Breast epithelium (tissue), 4 donors: ENCODE measurements at regions not wholly inside any gene's neighbourhood (a gene's known extent, or its start where the extent isn't known, plus 50 kb on each side); places are given as distances from the start of the nearest gene placed in this dataset.

Experiments
- DNase-seq, 2 donors: peaks; one replicate each; pipeline ENCODE4 v3.0.0-alpha.2; 2019; ENCODE audit warnings: low spot score in 2 of 2
- H3K27ac ChIP-seq, 2 donors: fragments of 200-600 bp; sonication (generic) in 1 of 2; one replicate each; pipeline ENCODE4 v1.5.1; 2016 to 2019; ENCODE audit warnings: mild to moderate bottlenecking in 1 of 2
- H3K27me3 ChIP-seq, 2 donors: fragments of 200-600 bp; sonication (generic) in 1 of 2; one replicate each; pipeline versions ENCODE4 v1.5.1 to v1.6.0; 2017 to 2019; ENCODE audit warnings: control low read depth in 1 of 2, mild to moderate bottlenecking in 1 of 2
- H3K36me3 ChIP-seq: fragments of 200-600 bp; one replicate; pipeline ENCODE4 v1.5.1; 2019
- H3K4me1 ChIP-seq, 2 donors: fragments of 200-600 bp; sonication (generic); one replicate each; pipeline ENCODE4 v1.5.1; 2016 to 2019; ENCODE audit warnings: control low read depth in 1 of 2
- H3K4me3 ChIP-seq, 3 donors: fragments of 200-600 bp; sonication (generic); 1 replicate in 2 of 3; 2 replicates in 1 of 3; pipeline ENCODE4 v1.5.1; 2016 to 2019; ENCODE audit warnings: mild to moderate bottlenecking in 3 of 3, moderate library complexity in 2 of 3
- H3K9me3 ChIP-seq, 2 donors: fragments of 200-600 bp; sonication (generic) in 1 of 2; one replicate each; pipeline ENCODE4 v1.5.1; 2016 to 2019; ENCODE audit warnings: control low read depth in 1 of 2
- POLR2A ChIP-seq: fragments of 450-650 bp; IDR thresholded peaks from one replicate; pipeline ENCODE4 v1.6.1; 2016; ENCODE audit warnings: antibody characterized with exemption, mild to moderate bottlenecking, moderate library complexity
- POLR2AphosphoS5 ChIP-seq, 3 donors: sonication (generic); formaldehyde crosslinking; IDR thresholded peaks; one replicate each; pipeline ENCODE4 v1.6.1; 2017; ENCODE audit warnings: antibody characterized with exemption in 3 of 3
- intact Hi-C: fragments of 100-400 bp; cut with DNase I; formaldehyde crosslinking; loops from one replicate; pipeline ENCODE4 v1.15.1; 2023; ENCODE audit warnings: low total_unique reads
- TF ChIP-seq, protein P1 (sequence below), 3 donors: fragments of 450-650 bp; IDR thresholded peaks; one replicate each; pipeline ENCODE4 v1.5.1; 2016 to 2017; ENCODE audit warnings: antibody characterized with exemption in 3 of 3, mild to moderate bottlenecking in 3 of 3, moderate library complexity in 3 of 3

DNA sequence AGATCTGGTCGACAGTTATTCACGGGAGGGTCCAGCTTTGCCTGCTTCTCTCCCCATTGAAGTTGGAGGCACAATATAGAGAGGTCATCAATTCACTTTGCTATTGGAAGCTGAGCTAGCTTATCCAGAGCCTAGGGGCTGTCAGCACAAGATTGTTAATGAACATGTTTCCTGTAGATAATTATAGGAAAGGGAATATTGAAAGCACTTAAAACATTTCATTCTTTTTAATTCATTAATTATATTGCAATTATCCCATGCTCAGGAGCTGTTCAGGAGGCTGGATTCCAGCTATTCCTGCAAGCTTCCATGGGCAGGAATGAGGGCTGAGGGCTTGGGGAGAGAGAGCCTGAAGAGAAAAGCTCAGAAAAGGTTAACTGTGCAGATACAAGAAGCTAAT is 153.1 kb upstream of the BRINP1 start:
- intact Hi-C loops = no loop called here
- H3K36me3 ChIP-seq = no peaks in the 10 kb centered on the region

DNA sequence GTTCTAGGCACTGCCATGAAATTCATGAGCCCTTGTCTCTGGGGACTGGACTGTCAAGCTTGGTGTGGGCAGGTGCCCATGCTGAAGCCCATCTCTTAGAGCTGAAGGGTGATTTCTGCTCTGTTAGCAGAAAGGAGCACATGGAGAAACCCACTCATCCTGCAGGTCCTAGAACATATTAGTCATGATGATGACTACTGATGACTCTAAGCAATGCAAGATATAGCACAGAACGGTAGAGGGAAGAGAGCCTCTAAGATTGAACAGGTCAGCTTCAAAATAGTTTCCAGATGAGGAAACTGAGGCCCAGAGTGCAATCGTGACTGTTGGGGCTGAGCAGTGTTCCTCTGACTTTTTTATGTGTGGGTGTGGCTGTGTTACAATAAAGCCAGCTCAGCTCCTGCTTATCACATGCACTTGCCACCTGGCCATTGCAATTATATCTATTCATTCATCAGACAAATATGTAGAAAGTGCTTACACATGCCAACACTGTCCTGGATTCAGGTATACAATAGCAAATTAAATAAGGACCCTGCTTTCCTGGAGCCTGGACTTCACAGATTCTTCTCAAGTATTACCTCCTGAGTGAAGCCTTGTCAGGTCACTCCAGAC is 140.2 kb upstream of the BRINP1 start:
- no peak for TF ChIP-seq POLR2AphosphoS5 (IDR thresholded peaks at IDR 0.05)
- no peak for TF ChIP-seq POLR2A
- TF ChIP-seq, protein P1, sequence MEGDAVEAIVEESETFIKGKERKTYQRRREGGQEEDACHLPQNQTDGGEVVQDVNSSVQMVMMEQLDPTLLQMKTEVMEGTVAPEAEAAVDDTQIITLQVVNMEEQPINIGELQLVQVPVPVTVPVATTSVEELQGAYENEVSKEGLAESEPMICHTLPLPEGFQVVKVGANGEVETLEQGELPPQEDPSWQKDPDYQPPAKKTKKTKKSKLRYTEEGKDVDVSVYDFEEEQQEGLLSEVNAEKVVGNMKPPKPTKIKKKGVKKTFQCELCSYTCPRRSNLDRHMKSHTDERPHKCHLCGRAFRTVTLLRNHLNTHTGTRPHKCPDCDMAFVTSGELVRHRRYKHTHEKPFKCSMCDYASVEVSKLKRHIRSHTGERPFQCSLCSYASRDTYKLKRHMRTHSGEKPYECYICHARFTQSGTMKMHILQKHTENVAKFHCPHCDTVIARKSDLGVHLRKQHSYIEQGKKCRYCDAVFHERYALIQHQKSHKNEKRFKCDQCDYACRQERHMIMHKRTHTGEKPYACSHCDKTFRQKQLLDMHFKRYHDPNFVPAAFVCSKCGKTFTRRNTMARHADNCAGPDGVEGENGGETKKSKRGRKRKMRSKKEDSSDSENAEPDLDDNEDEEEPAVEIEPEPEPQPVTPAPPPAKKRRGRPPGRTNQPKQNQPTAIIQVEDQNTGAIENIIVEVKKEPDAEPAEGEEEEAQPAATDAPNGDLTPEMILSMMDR (IDR thresholded peaks at IDR 0.05) = no peak
- no peak overlapping the region for H3K27ac ChIP-seq
- H3K4me3 ChIP-seq = no peak overlapping the region
- intact Hi-C loops = no loop called here
- no peaks in the 10 kb centered on the region for H3K36me3 ChIP-seq
- H3K9me3 ChIP-seq = no peaks in the 10 kb centered on the region
- no peaks in the 10 kb centered on the region for H3K4me1 ChIP-seq
- DNase-seq = no peak
- no peaks in the 10 kb centered on the region for H3K27me3 ChIP-seq

More for the DNA sequence above, 153.1 kb upstream of the BRINP1 start:
- H3K27ac ChIP-seq = no peak overlapping the region
- TF ChIP-seq POLR2AphosphoS5 (IDR thresholded peaks at IDR 0.05) (no peak), POLR2A (no peak)
- TF ChIP-seq, protein P1 (IDR thresholded peaks at IDR 0.05) = no peak
- no peaks in the 10 kb centered on the region for H3K9me3 ChIP-seq
- DNase-seq = no peak
- no peak overlapping the region for H3K4me3 ChIP-seq
- no peaks in the 10 kb centered on the region for H3K27me3 ChIP-seq
- no peaks in the 10 kb centered on the region for H3K4me1 ChIP-seq

DNA sequence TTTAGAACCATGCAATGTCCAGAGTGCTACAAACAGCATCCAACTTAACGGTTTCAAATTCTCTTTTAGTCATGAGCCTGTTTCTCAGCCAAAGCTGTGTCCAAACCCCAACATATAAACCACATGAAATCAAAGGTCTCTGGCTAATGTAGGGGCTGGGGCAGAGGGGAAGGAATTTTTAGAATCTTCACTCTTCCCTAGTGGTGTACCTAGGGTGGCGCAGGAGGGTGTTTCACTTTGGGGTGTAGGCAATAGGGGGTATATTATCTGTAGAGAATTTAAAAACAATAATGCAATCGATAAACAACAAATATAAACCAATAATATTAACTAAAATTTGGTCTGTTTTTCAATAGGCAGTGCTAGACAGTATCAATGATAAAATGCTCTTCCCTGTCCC is 132.1 kb upstream of the BRINP1 start:
- Histone ChIP-seq H3K36me3 (no peaks in the 10 kb centered on the region), H3K27me3 (no peaks in the 10 kb centered on the region), H3K4me3 (no peak overlapping the region), H3K9me3 (no peaks in the 10 kb centered on the region), H3K4me1 (no peaks in the 10 kb centered on the region), H3K27ac (no peak overlapping the region)
- TF ChIP-seq POLR2A (no peak), POLR2AphosphoS5 (IDR thresholded peaks at IDR 0.05) (no peak)
- TF ChIP-seq, protein P1 (IDR thresholded peaks at IDR 0.05) = no peak
- DNase-seq = no peak
- intact Hi-C loops = no loop called here

DNA sequence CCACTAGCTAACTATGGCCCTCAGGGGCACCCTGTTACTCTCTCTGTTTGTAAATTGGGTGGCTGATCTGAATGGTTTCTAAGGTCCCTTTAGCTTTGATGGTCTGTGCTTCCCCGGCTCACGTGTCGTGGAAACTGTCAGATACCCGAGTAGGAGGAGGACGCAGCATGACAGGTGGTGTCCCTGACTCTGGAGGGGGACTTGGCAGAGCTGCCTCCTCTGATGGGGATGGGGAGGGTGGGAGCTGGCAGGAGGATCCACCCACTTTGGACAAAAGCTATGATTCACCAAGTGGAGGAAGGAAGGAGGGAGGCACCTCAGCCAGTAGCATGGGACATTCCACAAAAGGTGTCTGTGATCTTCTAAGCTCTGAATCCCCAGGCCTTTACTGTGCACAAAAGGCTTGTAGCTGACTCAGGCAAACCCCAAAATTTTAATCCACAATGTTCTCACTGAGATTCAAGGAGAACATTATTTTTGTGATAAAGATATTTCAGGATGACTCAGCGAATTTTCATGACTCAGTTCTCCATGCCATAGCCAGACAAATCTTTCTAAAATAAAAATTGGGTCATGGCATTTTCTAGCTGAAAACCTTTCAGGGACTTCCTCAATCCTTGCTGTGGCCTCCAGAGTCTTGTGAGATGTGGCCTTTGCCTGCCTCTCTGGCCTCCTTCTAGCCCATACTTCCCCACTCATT is 131.0 kb upstream of the BRINP1 start:
- H3K4me1 ChIP-seq = no peaks in the 10 kb centered on the region
- H3K36me3 ChIP-seq = no peaks in the 10 kb centered on the region
- H3K27ac ChIP-seq = no peak overlapping the region
- intact Hi-C loops = no loop called here
- TF ChIP-seq POLR2A = no peak
- no peak overlapping the region for H3K4me3 ChIP-seq
- H3K27me3 ChIP-seq = no peaks in the 10 kb centered on the region
- DNase-seq = no peak
- H3K9me3 ChIP-seq = no peaks in the 10 kb centered on the region

DNA sequence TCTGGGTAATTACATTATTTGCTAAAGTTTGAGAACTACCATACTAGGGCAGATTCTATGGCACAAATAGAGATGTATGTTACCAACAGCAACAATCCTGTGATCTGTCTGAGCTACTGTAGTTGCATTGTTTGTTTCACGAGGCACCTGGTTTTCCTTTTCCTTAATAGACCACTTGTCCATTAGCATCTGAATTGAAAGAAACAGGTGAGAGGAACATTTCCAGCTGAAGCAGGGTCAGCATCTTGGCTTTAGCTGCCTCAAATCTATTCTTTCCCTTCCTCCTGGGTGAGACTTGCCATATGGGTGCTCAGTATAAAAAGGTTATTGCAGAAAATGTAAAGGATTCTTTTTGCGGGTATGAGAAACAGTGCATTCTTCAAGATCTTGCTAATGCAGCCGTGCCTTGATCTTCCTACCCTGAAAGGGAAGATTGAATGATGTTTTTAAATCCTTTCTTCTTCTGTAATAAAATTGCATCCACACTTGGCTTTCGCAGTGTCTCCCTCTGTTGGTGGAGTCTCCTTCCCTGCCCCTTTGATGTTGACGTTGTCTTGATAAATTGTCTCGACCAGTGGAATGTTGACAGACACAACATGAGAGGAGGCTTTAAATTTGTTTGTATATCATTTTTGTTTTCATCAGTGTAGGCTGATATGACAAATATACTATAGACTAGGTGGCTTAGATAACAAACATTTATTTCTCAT is 118.0 kb upstream of the BRINP1 start:
- no peak for TF ChIP-seq POLR2A
- TF ChIP-seq, protein P1 (IDR thresholded peaks at IDR 0.05) = no peak
- TF ChIP-seq POLR2AphosphoS5 (IDR thresholded peaks at IDR 0.05) = no peak
- Histone ChIP-seq H3K27ac (no peak overlapping the region), H3K4me1 (no peaks in the 10 kb centered on the region), H3K27me3 (no peaks in the 10 kb centered on the region), H3K9me3 (no peaks in the 10 kb centered on the region), H3K36me3 (no peaks in the 10 kb centered on the region), H3K4me3 (no peak overlapping the region)
- intact Hi-C loops = no loop called here
- no peak for DNase-seq
